C4-2B (cell line): ENCODE measurements at regions not wholly inside any gene's neighbourhood (a gene's known extent, or its start where the extent isn't known, plus 50 kb on each side); places are given as distances from the start of the nearest gene placed in this dataset.

Source experiments
- CTCF ChIP-seq: fragments of 450-650 bp; conservative IDR thresholded peaks from 2 replicates; pipeline ENCODE4 v1.5.1; 2017; ENCODE audit warnings: mild to moderate bottlenecking
- ZFX ChIP-seq: fragments of 450-650 bp; IDR thresholded peaks from 2 replicates; pipeline ENCODE4 v1.6.1; 2017

GRCh38 chr14:94953541-94954260 is 183.8 kb upstream of the GSC start:
- TF ChIP-seq CTCF: no peak
- no peak for TF ChIP-seq ZFX
